AG04449 (cell line): ENCODE measurements at regions not wholly inside any gene's neighbourhood (a gene's known extent, or its start where the extent isn't known, plus 50 kb on each side); places are given as distances from the start of the nearest gene placed in this dataset.

ENCODE experiments used
- CTCF ChIA-PET: fragments of 350-600 bp; formaldehyde crosslinking; extraction: SDS; loops from one replicate; lab custom pipeline; 2021; ENCODE audit warnings: antibody characterized with exemption; lab: Yijun Ruan, JAX
- POLR2A ChIA-PET: fragments of 400-600, 350-600 bp; formaldehyde crosslinking; extraction: SDS; loops from one replicate; lab custom pipeline; 2020; ENCODE audit warnings: antibody characterized with exemption, inconsistent platforms; lab: Yijun Ruan, JAX
- DNase-seq: peaks from one replicate; pipeline ENCODE4 v3.0.0-alpha.2; 2010; ENCODE audit warnings: low read depth, low spot score
- H3K4me3 ChIP-seq: 2 replicates; pipeline ENCODE4 v1.5.1; 2011; ENCODE audit warnings: low read depth, mild to moderate bottlenecking, control low read depth, low read length
- TF ChIP-seq, protein P1 (sequence below): IDR thresholded peaks from one replicate; pipeline ENCODE4 v1.5.1; 2011; ENCODE audit warnings: mild to moderate bottlenecking, moderate library complexity, low read length, control low read depth, inconsistent platforms; ENCODE audit not compliant: insufficient read depth; ENCODE audit errors: missing control alignments

DNA sequence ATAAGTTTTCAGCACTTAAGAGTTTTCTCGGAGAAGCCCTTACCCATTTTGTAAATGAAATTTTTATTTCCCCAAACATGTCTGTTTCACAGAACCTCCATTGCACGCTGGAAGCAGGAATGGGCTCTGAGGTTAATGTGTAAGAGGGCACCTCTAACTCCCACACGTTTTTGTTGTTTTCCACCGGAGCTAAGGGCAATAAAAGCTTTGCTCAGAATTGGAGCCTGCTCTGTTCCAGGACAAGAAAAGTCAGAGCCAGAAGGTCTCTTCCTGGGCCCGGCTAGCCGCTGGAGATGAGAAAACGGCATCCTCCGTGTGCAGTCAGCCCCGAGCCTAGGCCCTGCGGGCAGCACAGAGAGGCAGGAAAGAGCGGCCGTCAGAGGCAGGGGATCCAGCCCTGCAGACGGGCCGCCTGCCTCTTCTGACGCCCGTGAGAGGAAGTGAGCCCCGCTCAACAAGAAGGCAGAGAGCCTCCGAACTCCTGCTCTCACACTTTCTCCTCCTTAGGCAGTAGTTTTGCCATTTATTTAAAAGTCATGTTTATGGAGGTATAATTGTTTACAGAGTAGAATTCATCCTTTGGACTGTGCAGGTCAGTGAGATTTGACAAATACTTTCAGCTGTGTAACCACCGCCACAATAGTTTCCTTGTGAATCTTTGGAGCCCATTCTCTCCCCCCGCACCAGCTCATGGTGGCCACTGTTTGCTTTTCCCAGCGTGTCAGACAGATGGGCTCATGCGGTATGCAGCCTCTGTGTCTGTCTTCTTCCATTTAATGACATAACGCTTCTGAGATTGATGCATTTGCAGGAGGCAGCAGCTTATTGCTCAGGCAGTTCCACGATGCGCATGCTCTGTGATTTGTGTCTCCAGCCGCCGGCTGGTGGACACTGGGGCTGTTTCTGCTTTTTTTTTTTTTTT is 117.3 kb downstream of the GALR1 start:
- H3K4me3 ChIP-seq: no peak overlapping the region
- ChIA-PET CTCF (no interaction called here), POLR2A (no interaction called here)

GRCh38 chr18:77369644-77370043 is 120.0 kb downstream of the GALR1 start:
- ChIA-PET CTCF (no interaction called here), POLR2A (no interaction called here)
- TF ChIP-seq, protein P1, sequence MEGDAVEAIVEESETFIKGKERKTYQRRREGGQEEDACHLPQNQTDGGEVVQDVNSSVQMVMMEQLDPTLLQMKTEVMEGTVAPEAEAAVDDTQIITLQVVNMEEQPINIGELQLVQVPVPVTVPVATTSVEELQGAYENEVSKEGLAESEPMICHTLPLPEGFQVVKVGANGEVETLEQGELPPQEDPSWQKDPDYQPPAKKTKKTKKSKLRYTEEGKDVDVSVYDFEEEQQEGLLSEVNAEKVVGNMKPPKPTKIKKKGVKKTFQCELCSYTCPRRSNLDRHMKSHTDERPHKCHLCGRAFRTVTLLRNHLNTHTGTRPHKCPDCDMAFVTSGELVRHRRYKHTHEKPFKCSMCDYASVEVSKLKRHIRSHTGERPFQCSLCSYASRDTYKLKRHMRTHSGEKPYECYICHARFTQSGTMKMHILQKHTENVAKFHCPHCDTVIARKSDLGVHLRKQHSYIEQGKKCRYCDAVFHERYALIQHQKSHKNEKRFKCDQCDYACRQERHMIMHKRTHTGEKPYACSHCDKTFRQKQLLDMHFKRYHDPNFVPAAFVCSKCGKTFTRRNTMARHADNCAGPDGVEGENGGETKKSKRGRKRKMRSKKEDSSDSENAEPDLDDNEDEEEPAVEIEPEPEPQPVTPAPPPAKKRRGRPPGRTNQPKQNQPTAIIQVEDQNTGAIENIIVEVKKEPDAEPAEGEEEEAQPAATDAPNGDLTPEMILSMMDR: no peak
- H3K4me3 ChIP-seq: no peak overlapping the region
- no peak for DNase-seq

More for the DNA sequence above, 117.3 kb downstream of the GALR1 start:
- DNase-seq: no peak
- TF ChIP-seq, protein P1: no peak

DNA sequence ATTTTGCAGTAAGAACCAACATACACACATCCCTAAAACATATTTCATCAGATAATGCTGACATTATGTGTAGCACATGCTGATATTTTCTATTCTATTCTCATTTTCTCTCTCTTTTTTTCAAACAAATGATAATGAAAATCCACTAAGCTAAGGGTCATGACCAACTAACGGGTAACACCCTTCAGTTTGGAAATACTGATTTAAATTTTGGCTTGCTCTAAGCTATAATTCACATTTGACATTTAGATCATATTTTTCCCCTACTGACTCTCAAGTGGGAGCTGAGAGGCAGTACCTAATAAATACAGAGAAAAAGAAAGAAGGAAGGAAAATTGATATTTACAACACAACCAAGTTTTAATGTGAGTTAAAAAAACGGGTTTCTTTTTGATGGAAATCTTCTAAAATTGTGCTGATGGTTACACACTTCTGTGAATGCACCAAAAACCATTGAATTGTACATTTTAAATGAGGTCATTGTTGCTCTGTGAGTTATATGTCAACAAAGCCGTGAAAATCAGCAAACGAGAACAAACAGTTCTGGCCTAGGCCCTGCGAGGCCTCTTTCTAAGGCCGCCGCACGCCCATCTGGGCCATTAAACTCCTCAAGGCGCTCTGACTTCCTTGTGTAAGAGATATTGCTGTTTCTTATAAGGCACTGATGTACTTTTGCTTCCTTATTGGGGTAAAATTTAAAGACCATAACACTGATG is 124.2 kb downstream of the GALR1 start:
- TF ChIP-seq, protein P1: no peak
- POLR2A ChIA-PET: no interaction called here
- CTCF ChIA-PET: no interaction called here

GRCh38 chr18:77374446-77374805 is 124.8 kb downstream of the GALR1 start:
- CTCF ChIA-PET: no interaction called here
- POLR2A ChIA-PET: no interaction called here
- H3K4me3 ChIP-seq: no peak overlapping the region
- no peak for DNase-seq
- TF ChIP-seq, protein P1: no peak

More for the DNA sequence above, 124.2 kb downstream of the GALR1 start:
- no peak for DNase-seq
- no peak overlapping the region for H3K4me3 ChIP-seq

GRCh38 chr18:77376043-77376732 is 126.5 kb downstream of the GALR1 start:
- ChIA-PET POLR2A (no interaction called here), CTCF (no interaction called here)
- TF ChIP-seq, protein P1: no peak
- no peak for DNase-seq
- H3K4me3 ChIP-seq: no peak overlapping the region

DNA sequence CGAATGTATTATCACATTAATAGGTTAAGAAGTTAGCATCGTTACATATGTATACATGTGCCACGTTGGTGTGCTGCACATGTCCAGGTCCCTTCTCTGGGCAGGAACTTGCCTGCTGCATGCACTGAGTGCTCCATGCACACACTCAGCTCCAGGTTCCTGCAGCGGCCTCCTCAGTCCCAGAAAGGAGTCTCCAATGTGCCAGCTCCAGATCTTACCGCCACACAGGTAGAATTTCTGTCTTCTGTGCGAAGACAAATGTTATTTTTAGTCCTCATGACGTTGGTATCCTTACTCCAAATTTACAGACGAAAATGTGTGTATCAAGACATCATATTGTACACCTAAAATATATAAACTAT is 127.1 kb downstream of the GALR1 start:
- no peak overlapping the region for H3K4me3 ChIP-seq
- no peak for DNase-seq
- CTCF ChIA-PET: no interaction called here
- POLR2A ChIA-PET: no interaction called here
- TF ChIP-seq, protein P1: no peak
